ENCODE measurements at regions not wholly inside any gene's neighbourhood (a gene's known extent, or its start where the extent isn't known, plus 50 kb on each side); places are given as distances from the start of the nearest gene placed in this dataset.

- TF ChIP-seq CTCF (conservative IDR thresholded peaks at IDR 0.05) (no peak), EZH2 (IDR thresholded peaks at IDR 0.05; ENCODE audit: low read depth) (no peak)
Measured at GRCh38 chr3:178343433-178344038, 192.7 kb upstream of the KCNMB2 start.

Data from PC-9 (cell line).